Tibial nerve (tissue), 4 donors: ENCODE measurements at regions not wholly inside any gene's neighbourhood (a gene's known extent, or its start where the extent isn't known, plus 50 kb on each side); places are given as distances from the start of the nearest gene placed in this dataset.
"Not testable (repeated sequence)": the region's sequence is repeated elsewhere in the genome, so short reads cannot be mapped to it uniquely, and the experiment has no call there.

Experiments
- DNase-seq, 2 donors: peaks; one replicate each; pipeline ENCODE4 v3.0.0-alpha.2; 2019; ENCODE audit warnings: low spot score in 2 of 2
- H3K27ac ChIP-seq, 4 donors: fragments of 200-600 bp; sonication (generic) in 3 of 4; one replicate each; pipeline ENCODE4 v1.5.1; 2017 to 2019; ENCODE audit warnings: mild to moderate bottlenecking in 1 of 4
- H3K27me3 ChIP-seq, 2 donors: fragments of 200-600 bp; sonication (generic) in 1 of 2; one replicate each; pipeline versions ENCODE4 v1.5.1 to v1.6.0; 2017 to 2019
- H3K36me3 ChIP-seq, 3 donors: fragments of 200-600 bp; sonication (generic); one replicate each; pipeline ENCODE4 v1.5.1; 2018 to 2019
- H3K4me1 ChIP-seq, 4 donors: fragments of 200-600 bp; sonication (generic) in 3 of 4; one replicate each; pipeline ENCODE4 v1.5.1; 2017 to 2019
- H3K4me3 ChIP-seq, 4 donors: fragments of 200-600 bp; sonication (generic) in 3 of 4; one replicate each; pipeline ENCODE4 v1.5.1; 2017 to 2019; ENCODE audit warnings: mild to moderate bottlenecking in 1 of 4, moderate library complexity in 1 of 4
- H3K9me3 ChIP-seq, 4 donors: fragments of 200-600 bp; sonication (generic) in 3 of 4; one replicate each; pipeline ENCODE4 v1.5.1; 2017 to 2019
- EP300 ChIP-seq, 2 donors: sonication (generic); formaldehyde crosslinking; IDR thresholded peaks; one replicate each; pipeline ENCODE4 v1.6.1; 2017; ENCODE audit warnings: antibody characterized with exemption in 2 of 2, mild to moderate bottlenecking in 1 of 2
- POLR2A ChIP-seq, 2 donors: fragments of 450-650 bp; IDR thresholded peaks; one replicate each; pipeline ENCODE4 v1.6.1; 2017; ENCODE audit warnings: antibody characterized with exemption in 2 of 2, mild to moderate bottlenecking in 2 of 2, moderate library complexity in 2 of 2
- WGBS, 2 donors: methylation state at CpG; one replicate each; pipeline ENCODE4 v1.1.5; 2018; 5-methylcytosine and 5-hydroxymethylcytosine counted together
- TF ChIP-seq, protein P1 (sequence below), 5 experiments: fragments of 200-600 bp in 3 of 5; fragments of 450-650 bp in 2 of 5; sonication (generic) in 3 of 5; IDR thresholded peaks; one replicate each; pipeline ENCODE4 v1.5.1; 2016 to 2019; ENCODE audit warnings: antibody characterized with exemption in 5 of 5, mild to moderate bottlenecking in 3 of 5, moderate library complexity in 2 of 5

DNA sequence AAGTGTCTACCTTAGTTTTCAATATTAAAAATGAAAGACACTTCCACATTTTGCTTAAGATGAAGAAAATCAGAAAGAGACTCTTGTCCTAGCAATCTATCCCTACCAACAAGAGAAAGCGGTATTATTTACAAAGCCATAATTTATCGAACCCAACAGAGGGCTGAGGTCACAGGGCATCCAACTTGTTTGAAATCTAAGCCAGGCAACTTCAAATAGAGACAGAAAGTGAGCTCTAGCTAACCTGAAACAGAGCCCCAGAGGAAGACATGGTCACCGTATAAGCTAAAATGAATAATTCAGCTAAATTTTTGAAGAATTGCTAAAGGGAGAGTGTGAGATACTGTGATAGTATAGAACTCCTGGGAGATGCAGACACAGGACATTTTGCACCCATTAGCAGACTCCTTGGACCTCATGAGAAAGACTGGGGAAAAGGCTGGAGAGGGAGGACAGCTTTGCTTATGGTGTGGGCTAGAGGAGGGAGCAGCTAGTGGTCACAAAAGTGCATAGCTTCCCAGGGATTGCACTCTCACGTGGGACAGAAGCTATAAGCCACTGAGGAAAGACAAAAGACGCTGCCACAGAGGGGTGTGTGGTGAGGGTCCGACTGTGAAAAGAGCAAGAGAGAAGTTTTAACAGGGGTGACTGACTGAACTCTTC lies 624.2 kb upstream of the GRIN3A start:
- H3K4me1 ChIP-seq, result no peaks in the 10 kb centered on the region
- H3K27me3 ChIP-seq, result no peaks in the 10 kb centered on the region
- H3K4me3 ChIP-seq, result no peak overlapping the region
- 41 to 48% methylated on average over 6 of the region's 6 CpGs for WGBS, 2 donors
- no peak for DNase-seq
- TF ChIP-seq EP300 (IDR thresholded peaks at IDR 0.05) (no peak), POLR2A (IDR thresholded peaks at IDR 0.05) (no peak)
- TF ChIP-seq, protein P1, sequence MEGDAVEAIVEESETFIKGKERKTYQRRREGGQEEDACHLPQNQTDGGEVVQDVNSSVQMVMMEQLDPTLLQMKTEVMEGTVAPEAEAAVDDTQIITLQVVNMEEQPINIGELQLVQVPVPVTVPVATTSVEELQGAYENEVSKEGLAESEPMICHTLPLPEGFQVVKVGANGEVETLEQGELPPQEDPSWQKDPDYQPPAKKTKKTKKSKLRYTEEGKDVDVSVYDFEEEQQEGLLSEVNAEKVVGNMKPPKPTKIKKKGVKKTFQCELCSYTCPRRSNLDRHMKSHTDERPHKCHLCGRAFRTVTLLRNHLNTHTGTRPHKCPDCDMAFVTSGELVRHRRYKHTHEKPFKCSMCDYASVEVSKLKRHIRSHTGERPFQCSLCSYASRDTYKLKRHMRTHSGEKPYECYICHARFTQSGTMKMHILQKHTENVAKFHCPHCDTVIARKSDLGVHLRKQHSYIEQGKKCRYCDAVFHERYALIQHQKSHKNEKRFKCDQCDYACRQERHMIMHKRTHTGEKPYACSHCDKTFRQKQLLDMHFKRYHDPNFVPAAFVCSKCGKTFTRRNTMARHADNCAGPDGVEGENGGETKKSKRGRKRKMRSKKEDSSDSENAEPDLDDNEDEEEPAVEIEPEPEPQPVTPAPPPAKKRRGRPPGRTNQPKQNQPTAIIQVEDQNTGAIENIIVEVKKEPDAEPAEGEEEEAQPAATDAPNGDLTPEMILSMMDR (IDR thresholded peaks at IDR 0.05), result no peak
- peaks cover 0 to 2% (median 0%) of the 10 kb centered on the region in 4 donors for H3K9me3 ChIP-seq
- H3K36me3 ChIP-seq, result no peaks in the 10 kb centered on the region
- H3K27ac ChIP-seq, result no peak overlapping the region

DNA sequence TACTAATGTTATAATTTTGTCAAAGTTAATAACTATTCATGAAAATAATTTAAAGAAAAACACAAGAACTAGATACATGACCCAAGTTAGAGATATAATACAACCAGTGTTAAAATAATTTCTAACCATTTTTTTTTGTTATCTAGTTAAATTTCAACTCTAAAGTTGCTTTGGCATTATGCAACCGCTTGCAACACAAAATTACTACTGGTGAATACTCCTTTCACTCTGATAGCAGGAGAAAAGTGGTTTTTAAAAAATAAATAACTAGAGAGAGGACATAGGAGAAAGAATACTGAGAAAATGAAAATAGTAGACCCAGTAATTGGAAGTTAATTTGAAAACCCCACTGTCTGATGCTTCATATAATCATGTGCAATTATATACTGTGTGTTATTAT lies 622.4 kb upstream of the GRIN3A start:
- no peaks in the 10 kb centered on the region for H3K27me3 ChIP-seq
- TF ChIP-seq, protein P1 (IDR thresholded peaks at IDR 0.05), result no peak
- no peak for TF ChIP-seq EP300 (IDR thresholded peaks at IDR 0.05)
- TF ChIP-seq POLR2A (IDR thresholded peaks at IDR 0.05), result no peak

DNA sequence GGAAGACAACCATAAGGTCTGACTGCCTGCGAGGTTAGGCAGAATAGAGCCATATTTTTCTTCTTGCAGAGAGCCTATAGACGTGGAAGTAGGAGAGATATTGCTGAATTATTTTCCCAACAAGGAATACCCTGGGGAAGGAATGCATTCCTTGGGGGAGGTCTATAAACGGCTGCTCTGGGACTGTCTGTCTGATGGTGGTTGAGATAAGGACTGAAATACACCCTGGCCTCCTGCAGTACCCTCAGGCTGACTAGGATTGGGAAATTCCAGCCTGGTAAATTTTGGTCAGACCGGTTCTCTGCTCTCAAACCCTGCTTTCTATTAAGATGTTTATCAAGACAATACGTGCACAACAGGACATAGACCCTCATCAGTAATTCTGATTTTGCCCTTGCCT lies 617.5 kb upstream of the GRIN3A start:
- Histone ChIP-seq H3K27me3 (no peaks in the 10 kb centered on the region), H3K4me1 (no peaks in the 10 kb centered on the region), H3K27ac (no peak overlapping the region), H3K9me3 (peaks cover 0 to 10% (median 1%) of the 10 kb centered on the region in 4 donors), H3K4me3 (no peak overlapping the region), H3K36me3 (no peaks in the 10 kb centered on the region)
- no peak for DNase-seq
- WGBS, 2 donors, result 76 to 78% methylated on average over 5 of the region's 5 CpGs
- TF ChIP-seq POLR2A (IDR thresholded peaks at IDR 0.05) (no peak), EP300 (IDR thresholded peaks at IDR 0.05) (no peak)
- TF ChIP-seq, protein P1 (IDR thresholded peaks at IDR 0.05), result no peak

More for the DNA sequence above, 622.4 kb upstream of the GRIN3A start:
- Histone ChIP-seq H3K4me3 (no peak overlapping the region), H3K4me1 (no peaks in the 10 kb centered on the region), H3K36me3 (no peaks in the 10 kb centered on the region), H3K9me3 (peaks cover 0 to 7% (median 1%) of the 10 kb centered on the region in 4 donors), H3K27ac (no peak overlapping the region)
- DNase-seq, result no peak
- WGBS, 2 donors, result 83 to 92% methylated on average over 1 of the region's 1 CpG

DNA sequence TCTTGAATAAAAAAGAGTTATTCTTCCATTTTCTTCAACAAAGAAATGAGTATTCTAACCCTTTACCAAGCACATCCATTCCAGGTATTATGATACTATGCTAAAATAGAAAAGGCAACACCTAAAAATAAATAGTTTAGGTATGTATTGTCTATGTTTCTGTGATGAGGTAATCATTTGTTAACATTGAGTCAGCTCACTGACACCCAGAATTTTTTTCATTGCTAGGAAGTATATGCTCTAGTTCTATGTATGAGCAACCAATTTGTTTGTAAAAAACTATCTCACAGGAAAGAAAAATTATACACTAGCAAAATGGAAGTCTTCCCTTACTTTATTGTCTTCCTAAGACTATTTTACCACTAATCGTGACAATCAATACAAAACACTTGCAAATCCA lies 615.6 kb upstream of the GRIN3A start:
- no peak for DNase-seq
- WGBS, 2 donors, result 95 to 97% methylated on average over 1 of the region's 1 CpG
- Histone ChIP-seq H3K27ac (no peak overlapping the region), H3K27me3 (no peaks in the 10 kb centered on the region), H3K4me1 (no peaks in the 10 kb centered on the region), H3K9me3 (peaks cover 0 to 10% (median 1%) of the 10 kb centered on the region in 4 donors), H3K4me3 (no peak overlapping the region), H3K36me3 (no peaks in the 10 kb centered on the region)
- TF ChIP-seq EP300 (IDR thresholded peaks at IDR 0.05) (no peak), POLR2A (IDR thresholded peaks at IDR 0.05) (no peak)
- TF ChIP-seq, protein P1 (IDR thresholded peaks at IDR 0.05), result no peak

DNA sequence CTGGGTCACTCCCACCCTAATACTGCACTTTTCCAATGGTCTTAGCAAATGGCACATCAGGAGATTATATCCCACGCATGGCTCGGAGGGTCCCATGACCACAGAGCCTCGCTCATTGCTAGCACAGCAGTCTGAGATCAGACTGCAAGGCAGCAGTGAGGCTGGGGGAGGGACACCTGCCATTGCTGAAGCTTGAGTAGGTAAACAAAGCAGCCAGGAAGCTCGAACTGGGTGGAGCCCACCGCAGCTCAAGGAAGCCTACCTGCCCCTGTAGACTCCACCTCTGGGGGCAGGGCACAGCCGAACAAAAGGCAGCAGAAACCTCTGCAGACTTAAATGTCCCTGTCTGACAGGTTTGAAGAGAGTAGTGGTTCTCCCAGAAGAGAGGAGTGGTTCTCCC lies 599.0 kb upstream of the GRIN3A start:
- H3K9me3 ChIP-seq, H3K4me3 ChIP-seq, H3K36me3 ChIP-seq, H3K27me3 ChIP-seq, H3K4me1 ChIP-seq, DNase-seq, H3K27ac ChIP-seq: not testable (repeated sequence)
- 68 to 89% methylated on average over 6 of the region's 6 CpGs for WGBS, 2 donors
